ENCODE measurements at regions not wholly inside any gene's neighbourhood (a gene's known extent, or its start where the extent isn't known, plus 50 kb on each side); places are given as distances from the start of the nearest gene placed in this dataset. TPM values are rescaled to one million over a fixed set of nuclear protein-coding genes. Genes with fewer than 3 reads are reported as not detected.
A peak's percentile ranks its signal among the peaks of the same experiment; 100 is the strongest.
"Not testable (repeated sequence)": the region's sequence is repeated elsewhere in the genome, so short reads cannot be mapped to it uniquely, and the experiment has no call there.

GRCh38 chr5:27103486-27103885, 65.1 kb upstream of the CDH9 start:
- TF ChIP-seq, protein P1, sequence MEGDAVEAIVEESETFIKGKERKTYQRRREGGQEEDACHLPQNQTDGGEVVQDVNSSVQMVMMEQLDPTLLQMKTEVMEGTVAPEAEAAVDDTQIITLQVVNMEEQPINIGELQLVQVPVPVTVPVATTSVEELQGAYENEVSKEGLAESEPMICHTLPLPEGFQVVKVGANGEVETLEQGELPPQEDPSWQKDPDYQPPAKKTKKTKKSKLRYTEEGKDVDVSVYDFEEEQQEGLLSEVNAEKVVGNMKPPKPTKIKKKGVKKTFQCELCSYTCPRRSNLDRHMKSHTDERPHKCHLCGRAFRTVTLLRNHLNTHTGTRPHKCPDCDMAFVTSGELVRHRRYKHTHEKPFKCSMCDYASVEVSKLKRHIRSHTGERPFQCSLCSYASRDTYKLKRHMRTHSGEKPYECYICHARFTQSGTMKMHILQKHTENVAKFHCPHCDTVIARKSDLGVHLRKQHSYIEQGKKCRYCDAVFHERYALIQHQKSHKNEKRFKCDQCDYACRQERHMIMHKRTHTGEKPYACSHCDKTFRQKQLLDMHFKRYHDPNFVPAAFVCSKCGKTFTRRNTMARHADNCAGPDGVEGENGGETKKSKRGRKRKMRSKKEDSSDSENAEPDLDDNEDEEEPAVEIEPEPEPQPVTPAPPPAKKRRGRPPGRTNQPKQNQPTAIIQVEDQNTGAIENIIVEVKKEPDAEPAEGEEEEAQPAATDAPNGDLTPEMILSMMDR (IDR thresholded peaks at IDR 0.05; ENCODE audit: extremely low read depth, low read depth, low read length), result no peak
- H3K4me3 ChIP-seq (ENCODE audit: insufficient read depth, low read length), result no peak overlapping the region

DNA sequence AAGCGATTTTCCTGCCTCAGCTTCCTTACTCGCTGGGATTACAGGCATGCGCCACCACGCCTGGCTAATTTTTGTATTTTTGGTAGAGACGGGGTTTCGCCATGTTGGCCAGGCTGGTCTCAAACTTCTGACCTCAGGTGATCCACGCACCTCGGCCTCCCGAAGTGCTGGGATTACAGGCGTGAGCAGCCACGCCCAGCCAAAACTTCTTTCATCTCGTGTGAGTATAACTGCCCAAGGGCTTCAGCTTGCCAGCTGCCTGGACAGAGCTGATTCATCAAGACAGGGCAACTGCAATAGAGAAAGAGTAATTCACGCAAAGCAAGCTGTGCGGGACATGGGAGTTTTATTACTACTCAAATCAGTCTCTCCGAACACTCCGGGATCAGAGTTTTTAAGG, 57.4 kb upstream of the CDH9 start:
- not testable (repeated sequence) for H3K79me2 ChIP-seq (ENCODE audit: insufficient read depth, low read length); H3K36me3 ChIP-seq (ENCODE audit: insufficient read depth, low read length); H2AFZ ChIP-seq (ENCODE audit: low read length); H3K4me1 ChIP-seq (ENCODE audit: insufficient read depth, low read length); H3K9me3 ChIP-seq (ENCODE audit: low read depth, low read length); H3K27me3 ChIP-seq (ENCODE audit: insufficient read depth, low read length); H3K27ac ChIP-seq (ENCODE audit: low read depth, low read length); H4K20me1 ChIP-seq (ENCODE audit: insufficient read depth, low read length); H3K4me2 ChIP-seq (ENCODE audit: insufficient read depth, low read length); DNase-seq (ENCODE audit: insufficient read length, low spot score, missing footprints); H3K4me3 ChIP-seq (ENCODE audit: insufficient read depth, low read length)

More at GRCh38 chr5:27103486-27103885, 65.1 kb upstream of the CDH9 start:
- Histone ChIP-seq H3K27ac (ENCODE audit: low read depth, low read length) (no peak overlapping the region), H3K4me1 (ENCODE audit: insufficient read depth, low read length) (no peaks in the 10 kb centered on the region), H3K79me2 (ENCODE audit: insufficient read depth, low read length) (no peaks in the 10 kb centered on the region), H3K36me3 (ENCODE audit: insufficient read depth, low read length) (no peaks in the 10 kb centered on the region), H3K27me3 (ENCODE audit: insufficient read depth, low read length) (no peaks in the 10 kb centered on the region), H4K20me1 (ENCODE audit: insufficient read depth, low read length) (no peaks in the 10 kb centered on the region), H3K4me2 (ENCODE audit: insufficient read depth, low read length) (no peak overlapping the region), H2AFZ (ENCODE audit: low read length) (no peak overlapping the region), H3K9me3 (ENCODE audit: low read depth, low read length) (no peaks in the 10 kb centered on the region)
- DNase-seq (ENCODE audit: insufficient read length, low spot score, missing footprints), result no peak

- DNase-seq (ENCODE audit: insufficient read length, low spot score, missing footprints), result no peak
- no peaks in the 10 kb centered on the region for H3K4me1 ChIP-seq (ENCODE audit: insufficient read depth, low read length)
- no peaks in the 10 kb centered on the region for H3K9me3 ChIP-seq (ENCODE audit: low read depth, low read length)
- no peak overlapping the region for H2AFZ ChIP-seq (ENCODE audit: low read length)
- no peak overlapping the region for H3K4me3 ChIP-seq (ENCODE audit: insufficient read depth, low read length)
- TF ChIP-seq, protein P1 (IDR thresholded peaks at IDR 0.05; ENCODE audit: extremely low read depth, low read depth, low read length), result no peak
- H3K36me3 ChIP-seq (ENCODE audit: insufficient read depth, low read length), result no peaks in the 10 kb centered on the region
- no peaks in the 10 kb centered on the region for H3K27me3 ChIP-seq (ENCODE audit: insufficient read depth, low read length)
- H3K27ac ChIP-seq (ENCODE audit: low read depth, low read length), result no peak overlapping the region
- H3K79me2 ChIP-seq (ENCODE audit: insufficient read depth, low read length), result no peaks in the 10 kb centered on the region
- H4K20me1 ChIP-seq (ENCODE audit: insufficient read depth, low read length), result no peaks in the 10 kb centered on the region
- H3K4me2 ChIP-seq (ENCODE audit: insufficient read depth, low read length), result no peak overlapping the region
These were observed 54.9 kb upstream of the CDH9 start for GRCh38 chr5:27093279-27093678.

GRCh38 chr5:27091858-27092257, 53.5 kb upstream of the CDH9 start:
- no peaks in the 10 kb centered on the region for H3K27me3 ChIP-seq (ENCODE audit: insufficient read depth, low read length)

GRCh38 chr5:27088822-27089221, 50.4 kb upstream of the CDH9 start:
- DNase-seq (ENCODE audit: insufficient read length, low spot score, missing footprints); H4K20me1 ChIP-seq (ENCODE audit: insufficient read depth, low read length); H3K36me3 ChIP-seq (ENCODE audit: insufficient read depth, low read length); H3K4me3 ChIP-seq (ENCODE audit: insufficient read depth, low read length); H3K4me2 ChIP-seq (ENCODE audit: insufficient read depth, low read length); H2AFZ ChIP-seq (ENCODE audit: low read length); H3K9me3 ChIP-seq (ENCODE audit: low read depth, low read length); H3K79me2 ChIP-seq (ENCODE audit: insufficient read depth, low read length); H3K27ac ChIP-seq (ENCODE audit: low read depth, low read length); H3K4me1 ChIP-seq (ENCODE audit: insufficient read depth, low read length); H3K27me3 ChIP-seq (ENCODE audit: insufficient read depth, low read length): not testable (repeated sequence)

More at GRCh38 chr5:27091858-27092257, 53.5 kb upstream of the CDH9 start:
- no peak overlapping the region for H2AFZ ChIP-seq (ENCODE audit: low read length)
- H4K20me1 ChIP-seq (ENCODE audit: insufficient read depth, low read length), result no peaks in the 10 kb centered on the region
- TF ChIP-seq, protein P1 (IDR thresholded peaks at IDR 0.05; ENCODE audit: extremely low read depth, low read depth, low read length), result no peak
- no peak overlapping the region for H3K27ac ChIP-seq (ENCODE audit: low read depth, low read length)
- H3K79me2 ChIP-seq (ENCODE audit: insufficient read depth, low read length), result no peaks in the 10 kb centered on the region
- no peaks in the 10 kb centered on the region for H3K9me3 ChIP-seq (ENCODE audit: low read depth, low read length)
- H3K4me3 ChIP-seq (ENCODE audit: insufficient read depth, low read length), result no peak overlapping the region
- H3K36me3 ChIP-seq (ENCODE audit: insufficient read depth, low read length), result no peaks in the 10 kb centered on the region
- H3K4me1 ChIP-seq (ENCODE audit: insufficient read depth, low read length), result no peaks in the 10 kb centered on the region
- no peak overlapping the region for H3K4me2 ChIP-seq (ENCODE audit: insufficient read depth, low read length)
- no peak for DNase-seq (ENCODE audit: insufficient read length, low spot score, missing footprints)

Small RNA genes in the stretch of these regions (small RNA-seq; reads per million reads assigned to genes)
- gene AC010385.1 (not detected), gene AC010385.3 (not detected), gene AC026421.1 (not detected), gene AC114300.1 (not detected), gene LSP1P3 (not detected), gene RF00425 (not detected), gene RNU6-738P (1.9 reads per million, percentile 64 among the genes with 10 or more reads in this experiment), gene RNU6-909P (not detected), gene UBL5P1 (not detected)

Measured in osteoblast (primary cell).